Lower lobe of right lung (tissue), 2 donors: ENCODE measurements at regions not wholly inside any gene's neighbourhood (a gene's known extent, or its start where the extent isn't known, plus 50 kb on each side); places are given as distances from the start of the nearest gene placed in this dataset.
"Not testable (repeated sequence)": the region's sequence is repeated elsewhere in the genome, so short reads cannot be mapped to it uniquely, and the experiment has no call there.

Source experiments
- ATAC-seq, 2 donors: fragments of 200-7000 bp; cut with Tn5 transposase; one replicate each; pipeline ENCODE4 v1.9.1; 2020 to 2022; ENCODE audit warnings: mild to moderate bottlenecking in 2 of 2, moderate library complexity in 2 of 2
- DNase-seq: peaks from one replicate; pipeline ENCODE4 v3.0.0-alpha.2; 2020
- H3K27ac ChIP-seq: fragments of 200-600 bp; one replicate; pipeline ENCODE4 v1.8.0; 2022
- H3K27me3 ChIP-seq: fragments of 200-600 bp; one replicate; pipeline ENCODE4 v1.8.0; 2022; ENCODE audit warnings: low read depth
- H3K36me3 ChIP-seq: fragments of 200-600 bp; one replicate; pipeline ENCODE4 v1.8.0; 2022; ENCODE audit warnings: mild to moderate bottlenecking
- H3K4me1 ChIP-seq: fragments of 200-600 bp; one replicate; pipeline ENCODE4 v1.8.0; 2022
- H3K4me3 ChIP-seq: fragments of 200-600 bp; one replicate; pipeline ENCODE4 v1.8.0; 2022; ENCODE audit warnings: mild to moderate bottlenecking
- H3K9me3 ChIP-seq: fragments of 200-600 bp; one replicate; pipeline ENCODE4 v1.8.0; 2022
- intact Hi-C: fragments of 100-400 bp; cut with DNase I; formaldehyde crosslinking; loops from one replicate; pipeline ENCODE4 v1.11.0; 2022
- donor health status: DM: no; HTN: yes; CAD: no; lungs with severe emphysema.

DNA sequence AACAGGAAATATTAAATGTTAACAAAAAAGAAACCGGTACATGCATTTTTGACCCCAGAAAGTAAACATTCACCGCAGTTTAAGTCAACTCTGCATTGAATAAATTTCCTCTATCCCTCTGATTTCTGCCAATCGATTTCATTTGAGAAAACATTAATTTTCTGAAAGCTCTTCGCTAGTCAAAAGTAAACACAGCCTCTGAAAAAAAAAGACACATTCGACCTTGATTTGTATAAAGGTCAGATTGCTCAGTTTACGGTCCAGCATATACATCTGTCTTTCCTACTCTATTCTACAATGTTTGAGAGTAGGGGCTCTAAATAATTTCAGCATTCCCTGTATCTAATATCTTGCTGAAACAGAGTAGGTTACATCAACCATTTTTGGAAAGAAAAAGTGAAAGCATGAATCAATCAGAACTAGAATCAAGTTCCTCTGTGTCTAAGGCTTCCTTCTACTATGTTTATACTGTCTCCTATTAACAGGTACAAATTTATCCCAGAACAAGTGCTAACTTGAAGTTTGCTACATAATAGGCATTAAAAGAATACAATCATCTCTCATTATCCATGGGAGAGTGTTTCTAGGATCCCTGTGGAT, 243.8 kb downstream of the UBE2NL start:
- not testable (repeated sequence) for H3K9me3 ChIP-seq

GRCh38 chrX:144129511-144129910, 245.6 kb downstream of the UBE2NL start:
- H3K4me3 ChIP-seq, H3K9me3 ChIP-seq, H3K36me3 ChIP-seq, H3K4me1 ChIP-seq, H3K27me3 ChIP-seq, intact Hi-C loops, H3K27ac ChIP-seq, DNase-seq, ATAC-seq: not testable (repeated sequence)

More for the DNA sequence above, 243.8 kb downstream of the UBE2NL start:
- H3K27me3 ChIP-seq, DNase-seq, H3K4me3 ChIP-seq, intact Hi-C loops, ATAC-seq, H3K4me1 ChIP-seq, H3K27ac ChIP-seq, H3K36me3 ChIP-seq: not testable (repeated sequence)

DNA sequence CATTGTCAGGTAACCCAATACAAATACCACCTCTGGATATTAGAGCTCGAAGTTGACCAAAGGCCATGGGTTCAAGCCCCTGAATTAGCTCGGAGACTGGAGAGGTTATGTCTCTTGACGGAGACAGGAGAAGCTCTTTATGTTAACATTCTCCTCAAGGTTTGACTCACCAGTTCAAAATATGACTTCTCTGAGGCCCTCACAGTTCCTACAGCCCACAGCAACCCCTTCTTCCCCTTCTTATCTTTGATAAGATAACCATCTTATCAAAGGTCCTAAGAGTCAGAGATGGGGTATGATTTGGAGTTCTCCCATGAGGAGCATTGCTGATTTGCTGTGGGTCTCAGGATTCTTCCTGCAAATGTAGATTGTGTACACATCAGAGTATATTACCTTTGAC, 246.6 kb downstream of the UBE2NL start:
- H3K4me1 ChIP-seq, DNase-seq, H3K9me3 ChIP-seq, H3K27ac ChIP-seq, ATAC-seq, intact Hi-C loops, H3K4me3 ChIP-seq, H3K36me3 ChIP-seq, H3K27me3 ChIP-seq: not testable (repeated sequence)

DNA sequence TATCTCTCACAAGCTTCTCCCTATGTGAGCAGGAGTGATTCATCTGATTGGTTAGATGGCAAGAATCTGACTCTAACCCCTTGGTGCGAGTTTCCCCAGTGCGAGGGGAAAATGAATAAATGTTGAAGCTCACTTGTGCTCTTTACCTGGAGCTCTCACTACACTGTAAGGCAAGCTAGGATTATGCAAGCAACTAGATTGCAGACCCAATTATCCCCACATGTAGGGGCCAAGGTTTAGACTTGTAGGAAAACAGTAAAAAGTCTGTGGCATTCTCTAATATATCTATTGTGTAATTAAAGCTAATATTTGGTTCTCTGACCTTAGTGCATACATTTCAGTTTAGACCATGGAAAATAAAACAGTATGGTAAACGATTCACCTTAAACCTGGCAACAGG, 247.2 kb downstream of the UBE2NL start:
- H3K27ac ChIP-seq, H3K9me3 ChIP-seq, H3K4me1 ChIP-seq, H3K27me3 ChIP-seq, H3K36me3 ChIP-seq, intact Hi-C loops, ATAC-seq, DNase-seq, H3K4me3 ChIP-seq: not testable (repeated sequence)

GRCh38 chrX:144134448-144135119, 250.7 kb downstream of the UBE2NL start:
- H3K27ac ChIP-seq, H3K36me3 ChIP-seq, DNase-seq, H3K9me3 ChIP-seq, H3K4me3 ChIP-seq, intact Hi-C loops, H3K4me1 ChIP-seq, H3K27me3 ChIP-seq: not testable (repeated sequence)
- ATAC-seq = peak in 1 of 2 donors; percentile 35

DNA sequence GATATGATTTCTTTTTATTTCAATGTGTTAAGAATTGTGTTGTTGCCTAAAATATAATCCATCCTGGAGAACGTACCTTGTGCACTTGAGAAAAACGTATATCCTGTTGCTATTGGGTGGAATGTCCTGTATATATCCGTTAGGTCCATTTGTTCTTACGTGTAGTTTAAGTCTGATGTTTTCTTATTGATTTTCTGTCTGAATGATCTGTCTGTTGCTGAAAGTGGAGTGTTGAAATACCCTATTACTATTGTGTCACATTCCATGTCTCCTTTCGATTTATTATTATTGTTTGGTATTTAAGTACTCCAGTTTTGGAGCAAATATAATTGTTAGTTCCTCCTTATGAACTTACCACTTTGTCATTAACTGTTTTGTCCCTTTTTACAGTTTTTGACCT, 270.6 kb downstream of the UBE2NL start:
- H3K4me3 ChIP-seq, intact Hi-C loops, H3K9me3 ChIP-seq, H3K4me1 ChIP-seq, DNase-seq, ATAC-seq, H3K27ac ChIP-seq, H3K27me3 ChIP-seq, H3K36me3 ChIP-seq: not testable (repeated sequence)

- H3K9me3 ChIP-seq, H3K4me3 ChIP-seq, H3K4me1 ChIP-seq, H3K27me3 ChIP-seq, DNase-seq, H3K36me3 ChIP-seq, H3K27ac ChIP-seq, intact Hi-C loops: not testable (repeated sequence)
- peak in 1 of 2 donors; percentile 31 for ATAC-seq
Measured at GRCh38 chrX:144185197-144185596, 301.3 kb downstream of the UBE2NL start.

- ATAC-seq, H3K27ac ChIP-seq, DNase-seq, intact Hi-C loops, H3K9me3 ChIP-seq, H3K27me3 ChIP-seq, H3K4me1 ChIP-seq, H3K36me3 ChIP-seq, H3K4me3 ChIP-seq: not testable (repeated sequence)
Measured at GRCh38 chrX:144188489-144188888, 304.6 kb downstream of the UBE2NL start.

DNA sequence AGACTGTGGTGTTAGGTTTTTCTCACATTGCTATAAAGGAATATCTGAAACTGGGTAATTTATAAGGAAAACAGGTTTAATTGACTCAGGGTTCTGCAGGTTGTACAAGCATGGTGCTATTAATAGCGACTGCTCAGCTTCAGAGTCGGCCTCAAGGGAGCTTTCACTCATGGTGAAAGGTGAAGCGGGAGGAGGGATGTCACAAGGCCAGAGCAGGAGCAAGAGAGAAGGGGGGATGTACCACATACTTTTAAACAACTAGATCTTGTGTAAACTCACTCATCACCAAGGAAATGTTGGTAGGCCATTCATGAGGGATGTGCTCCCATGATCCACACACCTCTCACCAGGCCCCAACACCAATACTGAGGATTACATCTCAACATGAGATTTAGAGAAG, 313.2 kb downstream of the UBE2NL start:
- ATAC-seq, H3K9me3 ChIP-seq, H3K36me3 ChIP-seq, H3K4me3 ChIP-seq, intact Hi-C loops, H3K27me3 ChIP-seq, H3K27ac ChIP-seq, H3K4me1 ChIP-seq, DNase-seq: not testable (repeated sequence)

DNA sequence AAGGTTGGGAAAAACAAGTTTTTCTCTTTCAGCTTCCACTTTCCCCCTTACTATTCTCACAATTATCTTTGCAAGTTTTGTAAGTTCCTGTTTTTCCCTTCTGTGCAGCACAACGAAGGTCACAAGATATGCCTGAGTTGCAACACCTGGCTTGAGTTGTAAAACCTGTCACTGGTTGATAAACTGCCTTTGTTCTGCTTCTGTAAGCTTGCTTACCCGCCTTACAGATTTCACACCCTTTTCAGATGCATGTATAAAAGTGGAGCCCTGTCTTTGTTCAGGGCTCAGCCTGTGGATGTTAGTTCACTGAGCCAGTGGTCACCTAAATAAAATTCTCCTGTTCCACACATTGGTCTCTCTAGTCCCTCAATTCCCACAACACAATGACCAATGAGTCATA, 318.9 kb downstream of the UBE2NL start:
- H3K4me1 ChIP-seq, H3K4me3 ChIP-seq, H3K9me3 ChIP-seq, DNase-seq, intact Hi-C loops, ATAC-seq, H3K36me3 ChIP-seq, H3K27me3 ChIP-seq, H3K27ac ChIP-seq: not testable (repeated sequence)

GRCh38 chrX:144208360-144209024, 324.6 kb downstream of the UBE2NL start:
- ATAC-seq, intact Hi-C loops, H3K4me1 ChIP-seq, H3K27me3 ChIP-seq, H3K27ac ChIP-seq, H3K9me3 ChIP-seq, DNase-seq, H3K4me3 ChIP-seq, H3K36me3 ChIP-seq: not testable (repeated sequence)
